MM.1S (cell line): ENCODE measurements at regions not wholly inside any gene's neighbourhood (a gene's known extent, or its start where the extent isn't known, plus 50 kb on each side); places are given as distances from the start of the nearest gene placed in this dataset.

Experiments used
- EZH2 ChIP-seq: fragments of 300-600 bp; sonication (generic); optimal IDR thresholded peaks from 2 replicates; pipeline ENCODE3; 2017; ENCODE audit warnings: low read depth, mild to moderate bottlenecking, antibody characterized with exemption, low read length, mixed read lengths
- EZH2phosphoT487 ChIP-seq: fragments of 300-600 bp; sonication (generic); IDR thresholded peaks from 2 replicates; pipeline ENCODE4 v1.6.1; 2018; ENCODE audit warnings: antibody characterized with exemption, low read length
- TF ChIP-seq, protein P1 (sequence below): fragments of 300-600 bp; sonication (generic); IDR thresholded peaks from 2 replicates; pipeline ENCODE4 v1.5.1; 2016; ENCODE audit warnings: antibody characterized with exemption, low read length, mixed read lengths

- TF ChIP-seq, protein P1, sequence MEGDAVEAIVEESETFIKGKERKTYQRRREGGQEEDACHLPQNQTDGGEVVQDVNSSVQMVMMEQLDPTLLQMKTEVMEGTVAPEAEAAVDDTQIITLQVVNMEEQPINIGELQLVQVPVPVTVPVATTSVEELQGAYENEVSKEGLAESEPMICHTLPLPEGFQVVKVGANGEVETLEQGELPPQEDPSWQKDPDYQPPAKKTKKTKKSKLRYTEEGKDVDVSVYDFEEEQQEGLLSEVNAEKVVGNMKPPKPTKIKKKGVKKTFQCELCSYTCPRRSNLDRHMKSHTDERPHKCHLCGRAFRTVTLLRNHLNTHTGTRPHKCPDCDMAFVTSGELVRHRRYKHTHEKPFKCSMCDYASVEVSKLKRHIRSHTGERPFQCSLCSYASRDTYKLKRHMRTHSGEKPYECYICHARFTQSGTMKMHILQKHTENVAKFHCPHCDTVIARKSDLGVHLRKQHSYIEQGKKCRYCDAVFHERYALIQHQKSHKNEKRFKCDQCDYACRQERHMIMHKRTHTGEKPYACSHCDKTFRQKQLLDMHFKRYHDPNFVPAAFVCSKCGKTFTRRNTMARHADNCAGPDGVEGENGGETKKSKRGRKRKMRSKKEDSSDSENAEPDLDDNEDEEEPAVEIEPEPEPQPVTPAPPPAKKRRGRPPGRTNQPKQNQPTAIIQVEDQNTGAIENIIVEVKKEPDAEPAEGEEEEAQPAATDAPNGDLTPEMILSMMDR: no peak
- TF ChIP-seq EZH2phosphoT487 (no peak), EZH2 (no peak)
Measured at GRCh38 chr5:104186510-104186909, 623.9 kb upstream of the NUDT12 start.
